HG02623 (cell line): ENCODE measurements at regions not wholly inside any gene's neighbourhood (a gene's known extent, or its start where the extent isn't known, plus 50 kb on each side); places are given as distances from the start of the nearest gene placed in this dataset.
A peak's percentile ranks its signal among the peaks of the same experiment; 100 is the strongest.
"Not testable (repeated sequence)": the region's sequence is repeated elsewhere in the genome, so short reads cannot be mapped to it uniquely, and the experiment has no call there.

Experiments
- ATAC-seq: cut with Tn5 transposase; IDR thresholded peaks from one replicate; pipeline ENCODE4 v1.9.1; 2021; ENCODE audit warnings: moderate library complexity; ENCODE audit not compliant: unreplicated experiment

DNA sequence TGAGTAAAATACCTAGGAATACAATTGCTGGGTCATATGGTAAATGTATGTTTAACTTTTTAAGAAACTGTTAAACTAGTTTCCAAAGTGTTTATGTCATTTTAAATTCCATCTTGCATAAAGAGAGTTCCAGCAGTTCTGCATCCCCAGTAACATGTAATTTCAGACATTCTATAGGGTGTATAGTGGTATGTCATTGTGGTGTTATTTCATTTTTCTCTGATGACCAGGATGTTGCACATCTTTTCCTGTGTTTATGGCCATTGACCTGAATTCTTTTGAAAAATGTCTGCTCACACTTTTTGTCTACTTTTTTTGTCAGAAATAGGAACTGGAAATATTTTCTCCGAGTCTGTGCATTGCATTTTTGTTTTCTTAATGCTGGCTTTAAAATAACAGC, 128.9 kb downstream of the TMEM200A start:
- no peak for ATAC-seq

DNA sequence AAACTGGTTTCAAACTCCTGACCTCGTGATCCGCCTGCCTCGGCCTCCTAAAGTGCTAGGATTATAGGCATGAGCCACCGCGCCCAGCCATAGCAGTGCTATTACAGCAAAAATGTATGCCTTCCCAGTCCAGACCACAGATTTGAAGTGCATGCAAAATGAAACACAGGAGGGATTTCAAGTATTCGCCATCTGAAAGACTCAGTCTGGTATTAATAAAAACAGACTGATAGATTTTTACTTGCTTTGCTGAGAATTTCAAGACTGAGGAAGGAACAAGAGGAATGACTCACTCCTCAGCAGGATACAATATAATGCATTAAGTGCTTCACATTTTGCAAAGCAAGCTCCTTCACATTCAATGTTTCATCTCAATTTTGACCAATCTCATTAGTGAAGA, 134.9 kb downstream of the TMEM200A start:
- ATAC-seq = no peak

- ATAC-seq = no peak
Measured at GRCh38 chr6:130503146-130503545, 137.3 kb downstream of the TMEM200A start.

DNA sequence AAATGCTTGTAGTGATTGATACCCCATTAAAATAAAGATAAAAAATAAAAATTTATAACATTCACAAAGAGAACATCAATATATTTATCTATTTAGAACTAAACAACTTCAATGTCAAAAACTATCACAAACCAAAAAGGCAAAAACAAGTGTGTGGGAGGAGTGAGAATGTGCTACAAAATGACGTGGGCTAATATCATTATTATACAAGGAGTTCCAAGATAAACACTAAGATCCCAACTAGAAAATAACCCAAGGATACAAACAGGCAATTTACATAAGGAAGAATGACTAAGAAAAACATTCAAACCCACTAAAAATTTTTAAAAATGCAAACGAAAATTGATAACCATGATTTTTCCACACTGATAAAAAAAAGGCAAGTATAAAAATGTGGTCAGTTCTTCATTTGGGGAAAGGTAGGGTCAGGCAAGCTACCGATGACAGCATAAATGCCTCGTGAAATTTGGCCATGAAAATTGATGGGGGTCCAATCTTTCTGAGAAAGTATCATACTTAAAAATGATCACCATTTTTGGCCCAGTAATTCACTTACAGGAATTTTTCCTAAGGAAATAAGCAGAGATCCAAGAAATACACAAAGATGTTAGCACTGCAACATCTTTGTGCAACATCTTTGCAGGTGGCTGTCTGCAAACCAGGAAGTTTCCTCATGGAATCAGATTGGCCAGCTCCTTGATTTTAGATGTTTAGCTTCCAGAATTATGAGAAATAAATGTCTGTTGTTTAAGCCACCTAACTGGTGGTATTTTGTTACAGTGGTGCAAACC, 140.2 kb downstream of the TMEM200A start:
- ATAC-seq = no peak

- ATAC-seq = not testable (repeated sequence)
Measured at GRCh38 chr6:130507005-130507665, 141.3 kb downstream of the TMEM200A start.

DNA sequence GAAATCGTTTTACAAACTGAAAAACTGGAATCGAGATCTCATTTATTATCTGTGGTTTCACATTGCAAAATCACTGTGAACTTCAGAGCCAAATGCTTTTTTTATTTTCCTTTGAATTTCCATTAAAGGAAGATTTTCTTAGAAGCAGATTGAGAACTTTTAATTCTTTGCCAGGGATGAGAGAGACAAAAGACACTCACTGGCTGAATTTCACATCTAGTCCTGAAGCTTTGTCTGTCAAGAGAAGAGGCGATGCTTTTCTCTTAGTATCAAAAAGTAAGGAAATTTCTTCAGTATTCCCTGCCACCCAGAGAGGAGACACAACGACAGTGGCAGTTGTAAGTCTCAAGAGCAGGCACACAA, 141.8 kb downstream of the TMEM200A start:
- no peak for ATAC-seq

DNA sequence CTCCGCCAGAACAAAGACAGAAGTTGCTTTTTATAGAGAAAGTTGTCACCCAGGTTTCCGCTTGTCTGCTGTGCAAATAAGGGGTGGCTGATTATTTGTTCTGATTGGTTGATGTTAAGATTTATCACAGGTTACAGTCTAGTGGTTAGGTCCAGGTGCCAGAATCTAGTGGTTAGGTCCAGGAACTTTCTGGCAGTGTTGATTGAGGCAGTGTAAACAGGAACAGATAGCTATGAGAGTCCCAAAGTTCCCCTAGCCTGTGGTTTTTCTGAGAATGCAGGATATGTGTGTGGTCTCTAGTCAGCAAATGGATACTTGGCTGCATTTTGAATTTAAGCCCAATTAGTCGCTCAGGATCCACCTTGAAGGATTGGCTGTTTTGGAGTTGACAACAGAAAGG, 148.0 kb downstream of the TMEM200A start:
- ATAC-seq = peak; percentile 40

DNA sequence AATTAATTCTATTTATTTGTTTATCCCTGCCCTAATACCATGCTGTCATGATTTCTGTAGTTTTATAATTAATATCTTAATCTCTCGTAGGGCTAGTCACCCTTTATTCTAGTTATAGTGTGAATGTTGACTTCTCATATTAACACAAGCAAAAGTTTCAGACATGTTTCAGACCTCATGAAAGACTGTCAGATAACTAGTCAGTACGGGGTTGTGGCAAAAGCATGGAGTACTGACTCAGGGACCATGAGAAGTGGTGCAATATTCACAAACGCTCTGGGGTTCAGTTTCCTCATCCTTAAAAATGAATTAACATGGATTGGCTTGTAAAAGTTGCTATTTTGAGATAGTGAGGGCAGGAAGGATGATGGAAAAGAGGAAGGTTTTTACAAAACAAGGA, 148.9 kb downstream of the TMEM200A start:
- no peak for ATAC-seq

DNA sequence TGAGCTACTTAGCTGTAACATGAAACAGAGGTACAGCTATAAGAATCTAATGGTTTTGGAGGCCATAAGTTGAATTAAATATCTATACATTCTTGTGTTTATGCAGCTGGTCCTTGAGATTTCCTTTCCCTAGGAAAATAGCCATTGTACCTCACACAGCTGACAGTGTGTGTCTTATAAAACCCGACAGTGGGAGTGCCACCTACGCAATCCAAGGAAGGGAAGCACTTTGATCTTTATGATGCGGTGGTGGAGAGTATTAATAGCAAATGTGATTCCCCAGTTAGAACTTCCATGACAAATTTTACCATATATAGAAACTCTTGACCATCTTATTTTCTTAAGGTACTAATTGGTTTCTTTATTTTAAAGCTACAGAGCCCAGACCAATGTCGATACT, 149.5 kb downstream of the TMEM200A start:
- no peak for ATAC-seq

GRCh38 chr6:130516604-130517003, 150.8 kb downstream of the TMEM200A start:
- no peak for ATAC-seq

DNA sequence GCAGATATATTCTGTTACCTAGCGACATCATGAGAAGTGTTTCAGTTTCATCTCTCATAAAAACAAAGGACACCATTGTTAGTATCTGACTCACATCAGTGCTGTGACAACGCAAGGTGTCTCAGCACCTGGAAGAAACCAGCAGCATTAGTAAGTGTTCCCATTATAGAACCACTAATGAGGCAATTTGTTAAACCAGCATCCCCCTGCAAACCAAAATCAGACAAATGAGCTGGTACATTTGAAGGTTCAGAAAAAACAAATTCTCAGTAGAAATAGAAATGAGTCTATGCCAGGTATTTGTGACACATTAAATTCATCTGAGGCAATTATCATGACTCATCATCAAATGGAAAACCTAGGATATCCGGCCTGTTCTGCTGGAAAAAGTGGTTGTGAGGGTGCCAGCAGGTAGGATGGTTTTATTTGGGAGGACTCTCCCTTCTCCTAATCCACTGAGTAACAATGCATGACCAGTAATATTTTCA, 151.7 kb downstream of the TMEM200A start:
- ATAC-seq = peak; percentile 71

- no peak for ATAC-seq
Measured at GRCh38 chr6:130518588-130518987, 152.8 kb downstream of the TMEM200A start.

DNA sequence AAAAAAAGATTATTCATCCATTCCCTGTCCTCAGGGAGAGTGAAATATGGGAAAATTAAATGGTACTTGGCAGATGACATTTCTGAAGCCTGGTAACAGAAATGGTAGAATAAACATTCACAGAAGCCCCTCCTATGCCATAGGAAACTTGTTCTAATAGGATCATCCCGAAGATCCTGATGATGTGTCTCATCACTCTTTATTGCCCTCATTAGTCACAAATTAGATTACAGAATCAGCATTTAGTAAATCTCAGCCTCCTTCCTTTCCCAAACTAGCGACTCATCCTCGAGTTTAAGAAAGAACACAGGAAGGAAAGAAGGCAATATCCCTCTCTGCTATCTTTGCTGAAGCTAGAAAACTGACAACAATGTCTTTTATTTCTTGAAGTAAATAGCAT, 154.4 kb downstream of the TMEM200A start:
- no peak for ATAC-seq

GRCh38 chr6:130520801-130521200, 155.0 kb downstream of the TMEM200A start:
- no peak for ATAC-seq

DNA sequence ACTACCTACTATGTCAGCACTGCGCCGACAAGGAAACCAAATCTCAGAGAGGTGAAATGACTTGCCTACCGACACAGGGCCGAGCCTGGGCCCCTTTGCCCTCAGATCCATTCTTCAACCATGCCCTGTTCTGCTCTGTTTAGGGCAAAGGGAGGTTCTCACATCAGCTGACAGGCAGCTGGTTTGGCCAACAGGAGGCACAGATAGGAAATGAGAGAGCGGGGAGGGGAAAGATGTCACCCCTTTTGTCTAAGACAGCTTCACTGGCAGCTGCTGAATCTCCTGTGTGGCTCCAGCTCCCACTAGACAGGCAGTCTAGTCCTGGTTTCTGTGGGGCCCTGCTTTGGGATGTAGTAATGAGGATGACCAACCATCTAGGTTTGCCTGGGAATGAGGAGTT, 158.7 kb downstream of the TMEM200A start:
- no peak for ATAC-seq

- no peak for ATAC-seq
Measured at GRCh38 chr6:130525408-130525807, 159.6 kb downstream of the TMEM200A start.

GRCh38 chr6:130526466-130526865, 160.6 kb downstream of the TMEM200A start:
- ATAC-seq = no peak

GRCh38 chr6:130527173-130527572, 161.4 kb downstream of the TMEM200A start:
- no peak for ATAC-seq

DNA sequence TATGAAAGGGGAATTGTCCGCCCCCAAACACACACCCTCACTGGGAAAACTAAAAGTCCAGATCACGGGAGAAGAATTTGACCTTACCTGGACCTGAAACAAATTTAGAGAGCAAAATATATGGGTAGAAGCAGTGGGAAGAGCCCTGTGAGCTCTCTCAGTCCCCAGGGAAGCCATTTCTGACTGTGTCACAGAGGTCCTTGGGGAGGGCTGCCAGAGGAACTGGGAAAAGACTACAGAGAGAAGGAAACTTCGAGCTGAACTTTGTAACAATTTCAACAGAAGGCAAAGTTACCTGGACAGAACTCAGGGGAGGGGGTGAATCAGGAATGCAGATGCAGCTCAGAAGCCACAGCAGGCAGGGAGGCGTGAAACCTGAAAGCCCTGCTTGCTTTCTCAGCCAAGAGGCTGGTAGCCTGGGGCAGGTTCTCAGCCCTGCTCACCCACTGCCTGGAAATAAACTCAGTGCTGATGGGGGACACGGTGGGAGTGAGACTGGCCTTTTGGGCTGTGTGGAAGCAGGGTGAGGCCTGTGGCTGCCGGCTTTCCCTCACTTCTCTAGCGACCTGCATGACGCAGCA, 163.8 kb downstream of the TMEM200A start:
- ATAC-seq = no peak

DNA sequence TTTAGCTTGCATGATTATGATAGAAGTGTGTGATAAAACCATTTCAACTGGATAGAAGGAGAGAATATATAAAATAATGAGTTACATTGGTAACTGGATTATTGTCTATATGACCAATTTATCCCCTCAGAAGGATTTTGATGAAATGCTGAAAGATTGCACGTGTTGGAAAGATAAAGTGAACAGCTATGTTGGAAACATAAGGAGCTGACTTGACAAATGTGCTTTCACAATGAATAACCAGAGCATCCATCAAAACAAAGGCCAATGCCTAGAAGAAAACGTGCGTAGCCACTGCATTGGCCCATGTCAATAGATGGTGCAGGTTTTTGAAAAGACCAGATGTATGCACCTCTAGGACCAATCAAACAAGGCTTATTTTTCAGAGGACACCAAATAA, 168.8 kb downstream of the TMEM200A start:
- no peak for ATAC-seq

- no peak for ATAC-seq
Measured at GRCh38 chr6:130535242-130535641, 169.4 kb downstream of the TMEM200A start.

DNA sequence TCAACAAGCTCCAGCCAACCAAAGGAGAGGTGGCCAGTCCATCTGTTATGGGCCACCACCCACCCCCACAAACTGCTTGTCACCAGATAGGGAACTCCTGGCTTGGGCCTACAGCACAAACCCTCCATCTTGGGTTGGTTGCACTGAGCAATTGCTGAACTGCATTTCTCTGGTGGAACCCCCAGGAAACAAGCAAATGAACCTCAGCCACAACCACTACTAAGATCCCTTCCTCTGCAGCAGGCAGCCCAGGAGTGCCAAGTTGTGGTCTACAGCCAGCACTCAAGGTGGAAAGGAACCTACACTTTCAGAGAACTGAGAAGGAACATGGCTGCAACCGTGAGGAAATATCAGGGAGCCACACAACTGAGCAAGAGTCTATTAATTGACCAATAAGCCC, 171.6 kb downstream of the TMEM200A start:
- no peak for ATAC-seq
